ENCODE measurements at regions not wholly inside any gene's neighbourhood (a gene's known extent, or its start where the extent isn't known, plus 50 kb on each side); places are given as distances from the start of the nearest gene placed in this dataset.

DNA sequence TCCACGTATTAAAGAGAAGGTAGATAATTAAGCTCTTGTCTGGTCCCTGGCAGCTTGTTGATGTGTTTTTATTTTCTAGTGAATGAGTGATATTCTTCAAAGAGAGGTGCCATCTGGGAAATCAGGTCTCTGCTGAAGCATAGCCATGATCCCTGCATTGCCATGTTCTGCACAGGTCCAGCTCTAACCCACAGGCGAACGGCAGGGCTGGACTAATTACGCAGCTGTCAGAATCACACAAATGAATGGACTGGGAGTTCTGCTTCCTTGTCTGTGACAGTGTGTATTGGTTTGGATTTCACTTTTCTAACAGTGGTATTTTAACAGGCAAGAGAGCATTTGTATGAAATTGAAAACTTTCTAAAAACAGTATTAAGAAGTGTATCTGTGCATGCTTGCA lies 235.6 kb downstream of the FAT3 start (continued):
- no peak for TF ChIP-seq ZNF274 (IDR thresholded peaks at IDR 0.05; ENCODE audit: borderline replicate concordance, extremely low read depth, low read length)
- TF ChIP-seq, protein P1, sequence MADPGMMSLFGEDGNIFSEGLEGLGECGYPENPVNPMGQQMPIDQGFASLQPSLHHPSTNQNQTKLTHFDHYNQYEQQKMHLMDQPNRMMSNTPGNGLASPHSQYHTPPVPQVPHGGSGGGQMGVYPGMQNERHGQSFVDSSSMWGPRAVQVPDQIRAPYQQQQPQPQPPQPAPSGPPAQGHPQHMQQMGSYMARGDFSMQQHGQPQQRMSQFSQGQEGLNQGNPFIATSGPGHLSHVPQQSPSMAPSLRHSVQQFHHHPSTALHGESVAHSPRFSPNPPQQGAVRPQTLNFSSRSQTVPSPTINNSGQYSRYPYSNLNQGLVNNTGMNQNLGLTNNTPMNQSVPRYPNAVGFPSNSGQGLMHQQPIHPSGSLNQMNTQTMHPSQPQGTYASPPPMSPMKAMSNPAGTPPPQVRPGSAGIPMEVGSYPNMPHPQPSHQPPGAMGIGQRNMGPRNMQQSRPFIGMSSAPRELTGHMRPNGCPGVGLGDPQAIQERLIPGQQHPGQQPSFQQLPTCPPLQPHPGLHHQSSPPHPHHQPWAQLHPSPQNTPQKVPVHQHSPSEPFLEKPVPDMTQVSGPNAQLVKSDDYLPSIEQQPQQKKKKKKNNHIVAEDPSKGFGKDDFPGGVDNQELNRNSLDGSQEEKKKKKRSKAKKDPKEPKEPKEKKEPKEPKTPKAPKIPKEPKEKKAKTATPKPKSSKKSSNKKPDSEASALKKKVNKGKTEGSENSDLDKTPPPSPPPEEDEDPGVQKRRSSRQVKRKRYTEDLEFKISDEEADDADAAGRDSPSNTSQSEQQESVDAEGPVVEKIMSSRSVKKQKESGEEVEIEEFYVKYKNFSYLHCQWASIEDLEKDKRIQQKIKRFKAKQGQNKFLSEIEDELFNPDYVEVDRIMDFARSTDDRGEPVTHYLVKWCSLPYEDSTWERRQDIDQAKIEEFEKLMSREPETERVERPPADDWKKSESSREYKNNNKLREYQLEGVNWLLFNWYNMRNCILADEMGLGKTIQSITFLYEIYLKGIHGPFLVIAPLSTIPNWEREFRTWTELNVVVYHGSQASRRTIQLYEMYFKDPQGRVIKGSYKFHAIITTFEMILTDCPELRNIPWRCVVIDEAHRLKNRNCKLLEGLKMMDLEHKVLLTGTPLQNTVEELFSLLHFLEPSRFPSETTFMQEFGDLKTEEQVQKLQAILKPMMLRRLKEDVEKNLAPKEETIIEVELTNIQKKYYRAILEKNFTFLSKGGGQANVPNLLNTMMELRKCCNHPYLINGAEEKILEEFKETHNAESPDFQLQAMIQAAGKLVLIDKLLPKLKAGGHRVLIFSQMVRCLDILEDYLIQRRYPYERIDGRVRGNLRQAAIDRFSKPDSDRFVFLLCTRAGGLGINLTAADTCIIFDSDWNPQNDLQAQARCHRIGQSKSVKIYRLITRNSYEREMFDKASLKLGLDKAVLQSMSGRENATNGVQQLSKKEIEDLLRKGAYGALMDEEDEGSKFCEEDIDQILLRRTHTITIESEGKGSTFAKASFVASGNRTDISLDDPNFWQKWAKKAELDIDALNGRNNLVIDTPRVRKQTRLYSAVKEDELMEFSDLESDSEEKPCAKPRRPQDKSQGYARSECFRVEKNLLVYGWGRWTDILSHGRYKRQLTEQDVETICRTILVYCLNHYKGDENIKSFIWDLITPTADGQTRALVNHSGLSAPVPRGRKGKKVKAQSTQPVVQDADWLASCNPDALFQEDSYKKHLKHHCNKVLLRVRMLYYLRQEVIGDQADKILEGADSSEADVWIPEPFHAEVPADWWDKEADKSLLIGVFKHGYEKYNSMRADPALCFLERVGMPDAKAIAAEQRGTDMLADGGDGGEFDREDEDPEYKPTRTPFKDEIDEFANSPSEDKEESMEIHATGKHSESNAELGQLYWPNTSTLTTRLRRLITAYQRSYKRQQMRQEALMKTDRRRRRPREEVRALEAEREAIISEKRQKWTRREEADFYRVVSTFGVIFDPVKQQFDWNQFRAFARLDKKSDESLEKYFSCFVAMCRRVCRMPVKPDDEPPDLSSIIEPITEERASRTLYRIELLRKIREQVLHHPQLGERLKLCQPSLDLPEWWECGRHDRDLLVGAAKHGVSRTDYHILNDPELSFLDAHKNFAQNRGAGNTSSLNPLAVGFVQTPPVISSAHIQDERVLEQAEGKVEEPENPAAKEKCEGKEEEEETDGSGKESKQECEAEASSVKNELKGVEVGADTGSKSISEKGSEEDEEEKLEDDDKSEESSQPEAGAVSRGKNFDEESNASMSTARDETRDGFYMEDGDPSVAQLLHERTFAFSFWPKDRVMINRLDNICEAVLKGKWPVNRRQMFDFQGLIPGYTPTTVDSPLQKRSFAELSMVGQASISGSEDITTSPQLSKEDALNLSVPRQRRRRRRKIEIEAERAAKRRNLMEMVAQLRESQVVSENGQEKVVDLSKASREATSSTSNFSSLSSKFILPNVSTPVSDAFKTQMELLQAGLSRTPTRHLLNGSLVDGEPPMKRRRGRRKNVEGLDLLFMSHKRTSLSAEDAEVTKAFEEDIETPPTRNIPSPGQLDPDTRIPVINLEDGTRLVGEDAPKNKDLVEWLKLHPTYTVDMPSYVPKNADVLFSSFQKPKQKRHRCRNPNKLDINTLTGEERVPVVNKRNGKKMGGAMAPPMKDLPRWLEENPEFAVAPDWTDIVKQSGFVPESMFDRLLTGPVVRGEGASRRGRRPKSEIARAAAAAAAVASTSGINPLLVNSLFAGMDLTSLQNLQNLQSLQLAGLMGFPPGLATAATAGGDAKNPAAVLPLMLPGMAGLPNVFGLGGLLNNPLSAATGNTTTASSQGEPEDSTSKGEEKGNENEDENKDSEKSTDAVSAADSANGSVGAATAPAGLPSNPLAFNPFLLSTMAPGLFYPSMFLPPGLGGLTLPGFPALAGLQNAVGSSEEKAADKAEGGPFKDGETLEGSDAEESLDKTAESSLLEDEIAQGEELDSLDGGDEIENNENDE (IDR thresholded peaks at IDR 0.05; ENCODE audit: insufficient replicate concordance, low read length): no peak
- TF ChIP-seq RXRA (IDR thresholded peaks at IDR 0.05; ENCODE audit: insufficient read depth, low read depth, low read length): no peak
